AG08395 (cell line): ENCODE measurements at regions not wholly inside any gene's neighbourhood (a gene's known extent, or its start where the extent isn't known, plus 50 kb on each side); places are given as distances from the start of the nearest gene placed in this dataset.

Experiments
- DNase-seq: peaks from one replicate; pipeline ENCODE4 v3.0.0; 2012; ENCODE audit warnings: mixed read lengths, low spot score

DNA sequence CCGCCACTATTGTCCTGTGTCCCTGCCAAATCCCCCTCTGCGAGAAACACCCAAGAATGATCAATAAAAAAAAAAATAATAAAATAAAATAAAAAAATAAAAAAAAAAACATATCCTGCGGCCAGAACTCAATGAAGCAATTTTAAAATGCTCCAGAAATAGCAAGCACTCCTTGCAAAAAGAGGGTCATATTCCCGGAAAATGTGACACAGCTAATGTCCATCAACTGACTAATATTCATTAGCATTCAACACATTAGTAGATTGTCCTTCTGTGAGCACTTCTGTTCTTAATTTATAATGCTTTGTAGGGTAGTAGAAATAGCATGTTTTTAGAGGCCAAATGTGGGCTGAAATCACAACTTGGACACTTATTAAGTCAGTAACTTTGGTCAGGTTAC, 252.3 kb upstream of the SESN3 start:
- DNase-seq, result peak; percentile 18

DNA sequence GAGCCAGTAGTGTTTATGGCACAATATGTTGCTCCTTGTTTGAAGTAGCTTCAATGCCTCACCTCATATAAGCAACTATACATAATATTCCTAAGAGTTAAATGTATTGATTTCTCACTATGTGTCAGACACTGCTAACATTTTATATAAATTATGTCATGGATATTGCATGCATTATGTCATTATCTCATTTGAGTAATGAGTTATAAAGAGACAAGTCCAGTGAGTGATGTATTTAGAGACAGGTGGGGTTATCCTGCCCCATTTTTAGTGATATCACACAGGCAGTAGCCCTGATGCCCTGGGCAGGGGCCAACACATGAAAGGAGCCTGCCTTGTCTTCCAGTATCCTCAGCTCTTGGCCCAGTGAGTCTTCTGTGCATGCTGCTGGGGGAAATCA, 247.0 kb upstream of the SESN3 start:
- no peak for DNase-seq

DNA sequence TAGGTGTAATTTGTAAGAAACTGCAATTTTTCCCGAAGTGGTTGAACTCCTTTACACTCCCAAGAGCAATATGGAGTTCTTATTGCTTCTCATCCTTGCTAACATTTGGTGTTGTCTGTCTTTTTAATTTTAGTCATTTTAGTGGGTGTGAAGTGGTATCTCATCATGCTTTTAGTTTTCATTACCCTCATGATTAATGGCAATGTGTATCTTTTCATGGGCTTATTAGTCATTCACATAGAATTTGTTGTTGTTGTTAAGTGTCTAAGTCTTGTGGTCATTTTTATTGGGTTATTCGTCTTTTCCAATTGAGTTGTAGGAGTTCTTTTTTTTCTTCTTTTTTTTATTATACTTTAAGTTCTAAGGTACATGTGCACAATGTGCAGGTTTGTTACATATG, 238.3 kb upstream of the SESN3 start:
- peak; percentile 32 for DNase-seq

DNA sequence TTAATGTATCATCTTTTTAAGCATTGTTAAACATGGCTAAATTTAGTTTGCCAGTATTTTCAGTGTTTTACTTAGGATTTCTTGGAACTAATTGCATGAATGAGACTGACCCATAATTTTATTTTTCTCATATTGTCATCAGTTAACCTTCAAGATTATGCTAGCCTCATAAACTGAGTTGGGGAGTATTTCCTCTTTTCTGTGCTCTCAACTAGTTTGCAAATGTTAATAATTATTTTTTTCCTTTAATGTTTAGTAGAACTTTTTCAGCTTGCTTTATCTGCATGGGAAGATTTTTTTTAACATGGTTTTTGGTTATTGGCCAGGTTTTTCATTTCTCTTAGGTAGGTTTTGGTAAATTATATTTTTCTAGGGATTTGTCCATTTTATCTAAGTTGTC, 235.4 kb upstream of the SESN3 start:
- DNase-seq, result no peak

DNA sequence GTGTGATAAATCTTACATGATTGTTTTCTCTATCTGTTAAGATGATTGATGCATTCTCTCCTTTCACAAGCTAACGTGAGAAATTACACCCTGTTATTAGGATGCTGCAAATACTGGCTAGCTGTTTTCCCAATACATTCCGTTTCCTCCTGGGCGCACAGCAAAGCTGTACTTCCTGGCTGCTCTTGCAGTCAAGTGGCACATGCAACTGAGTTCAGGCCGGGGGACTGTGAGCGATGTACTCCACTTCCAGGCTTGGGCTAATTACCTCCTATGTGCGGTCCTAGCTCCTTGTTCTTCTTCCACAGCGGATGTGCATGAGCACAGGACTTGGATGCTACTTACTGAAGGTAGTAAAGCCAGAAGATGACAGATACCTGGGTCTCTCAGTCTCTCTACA, 234.9 kb upstream of the SESN3 start:
- DNase-seq, result no peak

DNA sequence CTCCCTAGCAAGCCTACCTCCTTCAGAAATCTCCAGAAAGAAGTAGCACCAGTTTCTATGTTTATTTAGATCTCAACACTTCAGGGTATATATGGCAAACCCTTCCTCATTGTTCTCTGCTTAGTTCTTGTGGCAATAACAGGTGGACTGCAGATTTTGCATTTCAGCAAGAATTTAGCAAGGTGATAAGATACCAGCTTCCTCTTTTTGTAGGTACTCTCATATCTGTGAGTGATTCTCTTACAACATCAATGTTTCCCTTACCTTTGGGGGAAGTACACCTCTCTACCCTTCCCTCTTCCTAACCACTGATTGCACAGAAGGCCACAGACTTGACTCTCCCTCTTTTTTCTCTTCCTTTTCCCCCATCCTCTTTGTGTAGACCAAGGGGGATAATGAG, 230.9 kb upstream of the SESN3 start:
- no peak for DNase-seq

DNA sequence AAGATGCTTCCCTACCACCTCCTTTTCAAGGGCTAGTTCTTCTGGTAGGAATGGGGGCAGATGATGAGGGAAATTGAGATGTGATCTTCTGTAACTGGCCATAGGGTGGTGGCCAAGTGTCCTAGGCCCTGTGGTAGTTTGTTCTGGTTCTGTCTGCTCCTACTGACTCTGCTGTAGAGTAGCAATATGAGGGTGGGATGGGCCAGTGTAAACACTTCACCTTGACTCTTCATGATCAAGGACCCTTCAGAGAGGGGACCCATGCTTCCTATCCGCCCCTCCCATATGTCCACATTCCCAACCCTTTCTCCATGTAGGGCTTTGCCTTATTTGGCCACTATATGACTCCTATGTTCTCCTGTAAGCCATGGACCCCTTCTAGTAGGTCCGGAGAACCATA, 230.3 kb upstream of the SESN3 start:
- no peak for DNase-seq

DNA sequence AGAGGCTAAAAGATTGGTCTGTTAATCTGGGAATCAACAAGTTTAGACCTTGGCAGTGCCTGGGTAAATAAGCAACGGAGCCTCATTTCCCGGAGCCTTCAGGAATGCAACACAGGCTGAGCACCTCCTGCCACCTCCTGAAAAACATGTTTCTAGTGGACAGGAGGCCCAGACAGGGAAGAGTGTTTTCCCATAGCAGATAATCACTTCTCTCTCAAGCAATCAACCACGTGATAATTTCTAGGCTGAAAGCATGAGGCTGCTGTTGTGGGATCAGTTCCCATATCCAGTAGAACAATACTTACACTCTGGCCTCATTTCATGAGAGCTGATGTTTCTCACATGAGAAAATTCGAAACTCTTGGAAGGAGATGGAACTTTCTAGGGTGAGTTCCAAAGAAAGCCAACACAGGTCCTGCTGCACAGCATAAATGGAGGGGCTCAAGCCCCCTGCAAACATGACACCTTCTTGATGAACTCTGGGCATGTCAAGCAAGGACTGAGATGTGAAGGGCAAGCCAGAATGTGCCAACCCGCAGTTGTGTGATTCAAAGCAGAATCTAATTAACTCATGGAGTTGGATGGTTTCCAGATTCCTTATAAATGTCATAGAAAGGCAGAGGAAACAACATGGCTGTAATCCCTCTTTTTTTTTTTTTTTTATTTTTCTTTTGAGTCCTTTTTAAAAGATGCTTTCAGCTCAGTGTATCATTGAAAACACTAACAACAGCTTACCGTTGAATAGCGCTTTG, 228.5 kb upstream of the SESN3 start:
- DNase-seq, result no peak

DNA sequence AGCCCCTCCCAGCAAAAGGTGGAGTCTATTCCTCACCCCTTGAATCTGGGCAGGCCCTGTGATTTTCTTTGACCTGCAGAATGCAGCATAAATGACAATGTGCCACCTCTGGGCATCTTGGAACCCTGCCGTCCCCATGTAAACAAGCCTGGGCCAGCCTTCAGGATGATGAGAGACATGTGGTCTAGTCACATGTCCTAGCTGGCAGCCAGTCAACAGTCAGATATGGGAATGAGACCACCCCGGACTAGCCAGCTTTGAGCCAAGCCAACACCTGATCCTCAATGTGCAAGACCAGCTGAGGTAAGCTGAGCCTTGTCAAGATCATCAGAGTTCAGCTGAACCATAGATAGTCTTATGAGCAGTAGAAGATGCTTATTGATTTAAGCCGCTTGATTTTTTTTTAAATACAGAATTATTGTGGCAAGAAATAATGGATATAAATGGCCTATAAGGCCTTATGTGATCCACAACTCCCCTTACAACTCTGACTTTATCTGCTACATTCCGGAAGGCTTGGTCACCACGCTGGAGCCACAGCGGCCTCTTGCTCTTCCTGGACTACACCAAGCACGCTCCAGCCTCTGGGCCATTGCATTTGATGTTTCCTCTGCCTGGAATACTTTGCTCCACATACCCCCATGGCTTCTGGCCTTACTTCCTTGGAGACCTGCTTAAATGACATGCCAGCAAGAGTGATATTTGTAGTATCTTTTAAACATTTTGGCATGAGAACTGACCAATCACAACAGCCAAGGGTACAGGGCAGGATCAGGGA, 225.9 kb upstream of the SESN3 start:
- DNase-seq, result no peak

DNA sequence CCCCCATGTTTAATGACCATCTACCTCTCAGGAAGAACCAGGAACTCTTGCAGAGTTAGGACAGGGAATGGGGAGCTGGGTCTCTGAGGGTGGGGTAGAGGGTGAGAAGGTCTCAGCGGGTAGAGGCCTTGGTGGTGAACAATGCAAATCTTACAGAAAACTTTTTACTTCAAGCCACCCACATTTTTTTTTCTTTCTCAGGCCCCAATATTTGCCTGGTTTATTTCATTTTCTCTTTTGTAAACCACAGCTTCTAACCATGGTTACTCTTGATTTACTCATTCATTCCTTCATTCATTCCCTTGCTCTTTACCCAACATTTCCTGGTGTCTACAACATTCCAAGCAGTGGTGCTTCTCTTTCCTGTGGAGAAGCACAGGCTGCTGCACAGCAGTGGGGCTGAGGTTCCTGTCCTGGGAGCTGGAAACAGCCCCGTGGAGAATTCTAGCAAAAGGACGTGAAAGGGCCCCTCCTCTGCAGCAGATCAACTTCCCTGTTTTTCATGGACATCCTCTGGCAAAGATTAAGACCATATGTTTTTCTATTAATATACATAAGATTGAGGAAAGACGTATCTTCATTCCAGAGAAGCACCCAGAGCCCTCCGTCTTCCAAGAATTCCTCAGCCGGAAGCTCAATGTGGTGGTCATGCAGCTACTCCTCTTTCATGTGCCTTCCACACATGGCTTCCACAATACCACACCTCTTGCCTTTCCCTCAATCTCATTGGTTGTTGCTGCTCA, 224.4 kb upstream of the SESN3 start:
- DNase-seq, result no peak

DNA sequence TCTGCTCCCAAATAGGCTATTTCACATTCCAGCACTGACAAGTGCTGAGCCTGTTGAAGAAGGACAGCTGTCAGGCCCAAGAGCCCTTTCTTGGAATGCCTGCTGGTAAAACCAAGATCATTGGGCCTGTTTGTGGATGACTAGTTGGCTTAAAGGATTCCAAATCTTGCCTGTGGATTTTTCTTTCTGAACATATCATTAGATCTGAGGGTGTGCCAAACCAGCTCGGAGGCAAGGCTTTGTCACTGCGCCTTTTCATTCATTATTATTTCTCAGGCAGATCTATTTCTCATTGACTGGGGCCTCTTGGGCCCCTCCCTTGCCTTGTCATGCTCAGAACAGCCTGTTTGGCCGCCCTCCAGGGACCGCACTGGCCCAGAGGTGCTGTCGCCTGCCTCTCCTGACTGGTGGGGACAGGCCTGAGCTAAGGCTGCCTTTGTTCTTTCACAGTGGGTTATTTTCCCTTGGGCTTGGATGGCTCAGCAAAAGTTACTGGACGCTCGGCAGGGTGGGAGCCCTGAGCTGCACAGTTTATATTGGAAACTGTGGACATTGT, 222.7 kb upstream of the SESN3 start:
- DNase-seq, result no peak

DNA sequence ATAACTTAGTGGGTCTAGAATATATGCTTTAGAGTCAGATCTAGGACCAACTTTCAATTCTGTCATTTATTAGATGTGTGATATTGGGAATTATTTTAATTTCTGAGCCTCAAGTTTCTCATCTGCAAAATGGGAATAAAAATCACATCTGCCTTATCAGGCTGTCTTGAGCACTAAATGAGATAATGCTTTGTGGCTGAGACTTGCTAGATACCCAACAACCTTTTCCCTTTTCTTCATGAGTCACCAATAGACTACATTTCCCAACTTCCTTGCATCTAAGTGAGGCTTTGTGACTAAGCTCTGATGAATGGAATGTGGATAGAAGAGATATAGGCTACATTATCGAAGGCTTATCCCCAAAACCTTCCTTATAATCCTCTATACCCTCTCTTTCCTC, 220.7 kb upstream of the SESN3 start:
- peak; percentile 74 for DNase-seq

DNA sequence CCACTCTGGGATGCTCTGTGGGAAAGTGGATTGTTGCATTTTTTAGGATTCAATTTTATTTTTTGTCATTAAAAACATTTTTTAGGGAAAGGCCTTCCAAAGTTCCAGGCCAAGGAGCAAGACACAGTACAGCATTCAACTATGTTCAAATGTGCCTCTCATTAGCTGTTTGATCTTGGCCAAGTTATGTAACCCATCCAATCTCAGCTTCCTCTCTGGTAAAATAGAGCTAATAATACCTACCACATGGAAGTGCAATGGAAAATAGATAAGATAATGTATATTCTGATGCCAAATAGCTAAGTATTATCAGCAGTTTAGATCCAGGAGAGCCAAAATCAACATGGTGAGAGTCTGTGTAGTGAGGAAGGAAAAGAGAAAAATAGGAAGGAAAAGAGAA, 220.3 kb upstream of the SESN3 start:
- no peak for DNase-seq

DNA sequence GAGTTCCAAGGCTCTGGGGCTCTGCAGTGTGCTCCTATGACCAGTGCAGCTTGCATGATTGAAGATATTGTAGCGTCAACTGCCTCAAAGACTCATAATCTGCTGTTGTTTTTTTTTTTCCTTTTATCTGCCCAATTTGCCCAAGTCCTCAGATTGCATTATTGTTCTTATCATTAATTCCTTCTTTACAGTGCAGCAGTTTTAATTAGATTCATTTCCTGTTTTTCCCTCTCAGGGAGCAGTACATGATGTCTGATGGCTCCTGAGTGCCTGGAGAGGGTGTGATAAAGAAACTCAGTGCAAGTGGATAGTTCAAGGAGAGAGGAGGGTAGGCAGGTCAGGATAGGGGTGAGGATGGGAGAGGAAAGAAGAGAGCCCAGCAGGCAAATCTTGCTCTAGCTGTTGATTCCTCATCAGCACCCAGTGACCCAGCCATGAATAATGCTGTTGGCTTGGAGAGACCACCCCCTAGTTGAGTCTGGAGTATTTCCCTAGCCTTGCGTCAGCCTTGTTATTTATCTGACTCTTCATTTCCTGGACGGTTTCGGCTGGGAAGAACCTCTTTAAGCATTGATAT, 219.6 kb upstream of the SESN3 start:
- DNase-seq, result no peak

DNA sequence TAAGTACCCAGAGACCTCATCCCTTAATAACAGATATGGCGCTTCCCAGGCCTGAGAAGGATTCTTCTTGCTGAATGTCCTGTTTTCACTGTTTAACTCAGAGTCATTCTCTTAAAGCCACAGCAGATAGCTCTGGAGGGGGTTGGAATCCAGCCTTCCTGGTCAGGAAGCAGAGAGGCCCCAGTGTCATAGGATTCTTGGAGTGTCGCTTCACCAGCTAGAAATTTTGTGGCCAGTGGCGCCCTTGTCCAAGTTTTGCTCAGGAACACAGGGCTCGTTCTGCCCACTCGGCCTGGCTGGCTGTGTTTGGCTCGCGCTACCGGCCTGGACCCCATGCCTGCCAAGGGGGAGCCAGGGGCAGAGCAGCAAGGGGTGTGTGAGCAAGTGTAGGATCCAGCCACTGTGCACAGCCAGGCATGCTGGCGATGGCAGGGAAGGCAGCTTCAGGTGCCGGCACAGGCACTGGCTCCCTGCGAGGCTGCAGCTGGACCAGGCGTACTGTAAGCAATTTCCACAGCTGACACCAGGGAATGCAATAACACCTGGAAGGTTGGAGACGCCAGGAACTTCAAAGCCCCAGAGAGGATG, 214.8 kb upstream of the SESN3 start:
- no peak for DNase-seq

DNA sequence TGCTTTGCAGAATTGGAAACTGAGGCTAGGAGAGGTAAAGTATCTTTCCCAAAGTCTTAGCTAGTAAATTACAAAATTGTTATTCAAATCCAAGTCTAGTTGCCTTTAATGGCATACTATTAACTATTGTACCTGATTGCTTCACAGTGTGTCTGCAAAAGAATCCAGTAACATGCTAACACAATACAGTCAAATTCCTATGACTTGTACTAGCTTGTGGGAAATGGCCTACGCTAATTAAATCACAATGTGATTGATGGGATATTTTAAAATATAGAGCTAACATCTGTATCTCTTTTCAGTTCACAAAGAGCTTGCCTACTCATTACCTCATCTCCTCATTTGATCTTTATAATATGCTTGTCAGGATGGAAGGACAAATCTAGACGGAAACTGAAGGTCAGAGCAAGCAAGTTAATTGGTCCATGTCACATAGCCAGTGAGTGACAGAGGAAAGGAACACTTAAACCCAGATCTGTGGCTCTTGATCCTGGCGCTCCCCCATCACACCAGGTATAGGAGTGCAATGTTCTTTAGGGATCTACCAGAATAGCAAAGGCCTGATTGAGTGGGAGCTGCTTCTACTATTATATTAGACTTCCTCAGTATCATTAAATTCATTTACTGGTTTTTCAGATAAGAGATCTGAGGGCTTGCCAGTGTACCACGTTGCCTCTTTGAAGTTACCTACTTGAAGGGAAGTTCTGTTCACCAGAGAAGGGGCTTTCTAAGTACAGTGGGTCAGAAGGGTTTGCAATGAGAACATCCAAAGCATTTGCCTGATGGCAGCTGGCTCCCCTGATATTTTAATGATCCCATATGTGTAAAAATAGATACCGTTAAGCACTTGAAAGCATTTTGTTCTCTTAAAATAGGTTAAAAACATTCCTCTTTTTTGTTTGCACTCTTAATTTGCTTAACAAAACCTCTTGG, 213.6 kb upstream of the SESN3 start:
- DNase-seq, result no peak

DNA sequence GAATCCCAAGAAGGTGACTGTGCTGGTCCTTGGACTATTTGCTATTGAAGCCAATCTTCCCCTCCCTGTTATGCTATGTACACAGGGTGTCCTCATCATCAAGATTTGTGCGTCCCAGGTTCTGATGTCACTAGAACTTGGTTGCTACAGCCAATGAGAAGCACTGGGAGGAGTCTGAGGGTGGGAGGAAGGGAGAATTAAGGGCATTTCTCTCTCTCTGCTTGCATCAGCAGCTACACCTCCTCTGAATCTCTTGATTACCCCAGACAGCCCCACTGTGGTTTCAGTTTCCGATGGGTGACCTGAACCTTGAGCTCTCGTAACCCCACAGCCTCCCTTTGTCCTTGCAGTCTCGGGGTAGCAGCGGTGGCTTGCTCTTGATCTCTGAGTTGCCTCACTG, 212.4 kb upstream of the SESN3 start:
- no peak for DNase-seq

DNA sequence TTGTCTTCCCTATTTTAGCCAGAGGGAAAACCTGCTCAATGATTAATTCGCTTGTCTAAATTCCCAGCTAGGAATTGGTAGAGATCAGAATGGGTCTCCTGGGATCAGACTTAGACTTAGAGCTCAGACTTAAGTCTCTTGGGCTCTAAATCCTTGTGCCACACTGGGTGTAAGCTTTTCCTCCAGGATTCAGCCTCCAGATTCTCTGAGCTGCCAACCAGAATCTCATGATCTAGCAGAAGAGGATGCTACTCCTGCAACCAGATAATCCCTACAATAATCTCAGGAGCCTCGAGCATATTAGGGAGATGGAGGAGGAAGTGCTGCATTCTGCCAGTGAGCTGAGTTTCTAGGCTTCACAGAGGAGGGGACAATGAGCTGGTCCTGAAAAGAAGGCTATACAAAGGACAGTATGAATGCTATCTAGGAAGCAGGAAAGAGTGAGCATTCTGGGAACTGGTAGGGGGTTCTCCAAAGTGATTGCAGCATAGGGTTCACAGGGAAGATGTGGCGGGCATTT, 211.6 kb upstream of the SESN3 start:
- no peak for DNase-seq

DNA sequence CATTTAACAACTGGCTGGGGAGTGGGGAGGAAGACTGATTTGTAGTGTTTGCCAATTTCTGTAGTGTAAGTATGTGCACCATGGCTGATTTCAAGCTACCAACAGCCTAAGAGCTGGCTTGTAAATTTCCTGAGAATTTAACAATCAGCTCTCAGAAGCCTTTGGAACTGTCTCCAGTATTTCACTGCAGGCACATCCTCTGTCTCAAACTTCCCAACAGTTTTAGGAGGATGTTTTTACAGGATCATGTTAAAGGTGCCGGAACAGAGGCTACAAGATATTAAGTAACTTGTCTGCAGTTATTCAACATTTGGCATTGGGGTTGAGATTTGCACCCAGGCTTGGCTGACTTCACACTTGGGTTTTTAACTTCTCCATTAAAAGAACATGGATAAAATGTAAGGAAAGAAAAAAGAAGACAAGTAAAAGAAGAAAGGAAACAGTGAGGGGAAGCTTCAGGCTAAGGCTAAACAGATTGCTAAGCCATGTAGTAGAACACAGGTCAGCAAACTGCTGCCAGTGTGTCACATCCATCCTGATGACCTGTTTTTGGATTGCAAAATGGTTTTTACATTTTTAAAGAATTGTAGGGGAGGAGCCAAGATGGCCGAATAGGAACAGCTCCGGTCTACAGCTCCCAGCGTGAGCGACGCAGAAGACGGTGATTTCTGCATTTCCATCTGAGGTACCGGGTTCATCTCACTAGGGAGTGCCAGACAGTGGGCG, 204.8 kb upstream of the SESN3 start:
- no peak for DNase-seq

DNA sequence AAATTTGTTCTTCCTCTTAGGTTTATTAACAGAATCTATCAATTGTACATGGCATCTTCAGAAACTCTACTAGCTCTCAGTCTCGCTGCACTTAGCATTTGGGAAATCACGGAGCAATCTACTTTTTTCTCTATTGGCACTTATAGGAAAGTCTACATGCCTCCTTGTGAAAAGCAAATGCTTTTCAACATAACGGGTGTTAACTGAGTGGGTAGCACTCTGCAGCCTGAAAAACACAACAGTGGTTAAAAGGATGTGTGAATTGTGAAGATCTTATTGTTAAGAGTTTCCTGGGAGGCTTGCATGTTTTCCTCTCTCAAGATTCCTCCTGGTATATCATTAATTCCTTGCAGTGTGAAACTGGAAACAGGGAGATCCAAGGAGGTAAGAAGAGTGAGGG, 204.2 kb upstream of the SESN3 start:
- no peak for DNase-seq
